ENCODE measurements at regions not wholly inside any gene's neighbourhood (a gene's known extent, or its start where the extent isn't known, plus 50 kb on each side); places are given as distances from the start of the nearest gene placed in this dataset.

DNA sequence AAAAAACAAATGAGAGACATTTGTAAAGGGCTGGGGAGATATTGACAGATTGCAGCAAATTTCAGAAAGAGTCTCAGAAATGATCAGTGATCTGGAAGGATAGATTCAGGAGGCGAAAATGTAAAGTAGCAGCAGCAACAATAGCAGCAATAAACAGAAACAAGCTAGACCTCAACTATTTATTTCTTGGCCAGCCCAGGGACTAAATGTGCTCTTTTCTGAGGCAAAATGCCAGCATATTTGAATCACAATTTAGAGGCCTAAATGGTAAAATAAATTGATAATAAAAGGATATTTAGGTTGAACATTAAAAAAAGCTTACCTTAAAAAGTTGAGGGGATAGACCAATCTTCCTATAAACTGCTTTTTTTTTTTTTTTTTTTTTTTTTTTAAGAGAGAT lies 134.6 kb upstream of the ITGB1 start:
- Histone ChIP-seq H3K4me2 (ENCODE audit: insufficient read depth, low read length) (no peak overlapping the region), H3K9me1 (replicated peaks; ENCODE audit: control insufficient read depth, extremely low read depth, insufficient read depth, low read length) (no peaks in the 10 kb centered on the region), H3K27ac (ENCODE audit: insufficient read depth, low read depth, low read length) (no peak overlapping the region), H3K4me1 (ENCODE audit: control insufficient read depth, extremely low read depth, insufficient read depth, low read length) (no peaks in the 10 kb centered on the region), H3K9me3 (replicated peaks; ENCODE audit: control insufficient read depth, insufficient read depth, low read length) (no peaks in the 10 kb centered on the region), H3K36me3 (ENCODE audit: control insufficient read depth in 2 of 2, extremely low read depth in 1 of 2, insufficient read depth in 2 of 2, low read length in 2 of 2) (no peaks in the 10 kb centered on the region), H3K27me3 (ENCODE audit: control insufficient read depth in 2 of 2, insufficient read depth in 2 of 2, low read length in 2 of 2) (peaks cover 0 to 1% of the 10 kb centered on the region in 2 experiments), H2AFZ (ENCODE audit: low read depth, low read length) (no peak overlapping the region), H4K20me1 (replicated peaks; ENCODE audit: control insufficient read depth, extremely low read depth, insufficient read depth, low read length) (no peaks in the 10 kb centered on the region), H3K4me3 (replicated peaks in 1 of 3; ENCODE audit: insufficient read depth in 1 of 3, low read depth in 1 of 3, low read length in 3 of 3) (no peak overlapping the region), H3K9ac (replicated peaks; ENCODE audit: extremely low read depth, insufficient read depth, low read length) (no peak overlapping the region), H3K79me2 (ENCODE audit: control insufficient read depth, insufficient read depth, low read length) (no peaks in the 10 kb centered on the region)
- ChIA-PET CTCF (interaction anchor here (0.7 to 1.7 kb wide), 4 partner anchors 9 to 26 kb away, joined by 3 to 6 read pairs (median 4); no protein-coding TSS in a partner anchor), POLR2A (no interaction called here)
- TF ChIP-seq POLR2A (IDR thresholded peaks at IDR 0.05; ENCODE audit: low read depth, low read length) = no peak
- no TSS peak for BruUV-seq (replicated peaks)
- FAIRE-seq (no peak), DNase-seq (ENCODE audit: low read depth, low spot score) (no peak)
- dilution Hi-C loops (cut with MboI; ENCODE audit: extremely low pct_ligation_motif_present, low sequenced_read_pairs) (no loop called here), intact Hi-C loops (cut with micrococcal nuclease) (no loop called here)

DNA sequence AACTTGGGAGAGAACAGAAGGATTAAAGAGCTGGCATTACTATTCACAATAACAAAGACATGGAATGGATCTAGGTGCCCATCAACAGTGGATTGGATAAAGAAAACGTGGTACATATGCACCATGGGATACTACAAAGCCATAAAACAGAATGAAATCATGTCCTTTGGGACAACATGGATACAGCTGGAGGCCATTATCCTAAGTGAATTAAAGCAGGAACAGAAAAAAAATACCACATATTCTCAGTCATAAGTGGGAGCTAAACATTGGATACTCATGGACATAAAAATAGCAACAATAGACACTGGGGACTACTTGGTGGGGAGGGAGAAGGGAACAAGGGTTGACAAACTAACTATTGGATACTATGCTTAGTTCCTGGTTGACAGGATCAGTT lies 133.2 kb upstream of the ITGB1 start:
- DNase-seq (ENCODE audit: low read depth, low spot score) (no peak), FAIRE-seq (no peak)
- ChIA-PET POLR2A (no interaction called here), CTCF (interaction anchor here (1.6 to 1.7 kb wide), 2 partner anchors 11 to 25 kb away, joined by 5 to 6 read pairs; no protein-coding TSS in a partner anchor)
- Histone ChIP-seq H3K4me2 (ENCODE audit: insufficient read depth, low read length) (no peak overlapping the region), H3K4me1 (ENCODE audit: control insufficient read depth, extremely low read depth, insufficient read depth, low read length) (no peaks in the 10 kb centered on the region), H2AFZ (ENCODE audit: low read depth, low read length) (no peak overlapping the region), H3K36me3 (ENCODE audit: control insufficient read depth in 2 of 2, extremely low read depth in 1 of 2, insufficient read depth in 2 of 2, low read length in 2 of 2) (no peaks in the 10 kb centered on the region), H3K9me1 (replicated peaks; ENCODE audit: control insufficient read depth, extremely low read depth, insufficient read depth, low read length) (no peaks in the 10 kb centered on the region), H3K9ac (replicated peaks; ENCODE audit: extremely low read depth, insufficient read depth, low read length) (no peak overlapping the region), H3K79me2 (ENCODE audit: control insufficient read depth, insufficient read depth, low read length) (no peaks in the 10 kb centered on the region), H4K20me1 (replicated peaks; ENCODE audit: control insufficient read depth, extremely low read depth, insufficient read depth, low read length) (no peaks in the 10 kb centered on the region), H3K9me3 (replicated peaks; ENCODE audit: control insufficient read depth, insufficient read depth, low read length) (no peaks in the 10 kb centered on the region), H3K27ac (ENCODE audit: insufficient read depth, low read depth, low read length) (no peak overlapping the region), H3K27me3 (ENCODE audit: control insufficient read depth in 2 of 2, insufficient read depth in 2 of 2, low read length in 2 of 2) (peaks cover 0 to 1% of the 10 kb centered on the region in 2 experiments), H3K4me3 (replicated peaks in 1 of 3; ENCODE audit: insufficient read depth in 1 of 3, low read depth in 1 of 3, low read length in 3 of 3) (no peak overlapping the region)
- intact Hi-C loops (cut with micrococcal nuclease) = no loop called here
- BruUV-seq (replicated peaks) = no TSS peak
- TF ChIP-seq, protein P1, sequence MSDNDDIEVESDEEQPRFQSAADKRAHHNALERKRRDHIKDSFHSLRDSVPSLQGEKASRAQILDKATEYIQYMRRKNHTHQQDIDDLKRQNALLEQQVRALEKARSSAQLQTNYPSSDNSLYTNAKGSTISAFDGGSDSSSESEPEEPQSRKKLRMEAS (IDR thresholded peaks at IDR 0.05; ENCODE audit: insufficient read depth, insufficient read length) = no peak
- TF ChIP-seq POLR2AphosphoS5 (IDR thresholded peaks at IDR 0.05; ENCODE audit: insufficient read depth, low read depth, low read length) (no peak), MYC (IDR thresholded peaks at IDR 0.05; ENCODE audit: low read depth, low read length) (no peak), GATA2 (IDR thresholded peaks at IDR 0.05; ENCODE audit: insufficient read depth, insufficient read length, low read depth, low read length) (no peak), JUN (IDR thresholded peaks at IDR 0.05; ENCODE audit: borderline replicate concordance, insufficient read depth, insufficient read length, low read depth) (no peak), EZH2 (IDR thresholded peaks at IDR 0.05; ENCODE audit: borderline replicate concordance, low read depth, low read length, severe bottlenecking) (no peak), FOS (IDR thresholded peaks at IDR 0.05; ENCODE audit: borderline replicate concordance, insufficient read depth, low read length) (no peak), POLR2A (IDR thresholded peaks at IDR 0.05; ENCODE audit: low read depth, low read length) (no peak)
- TF ChIP-seq, protein P2, sequence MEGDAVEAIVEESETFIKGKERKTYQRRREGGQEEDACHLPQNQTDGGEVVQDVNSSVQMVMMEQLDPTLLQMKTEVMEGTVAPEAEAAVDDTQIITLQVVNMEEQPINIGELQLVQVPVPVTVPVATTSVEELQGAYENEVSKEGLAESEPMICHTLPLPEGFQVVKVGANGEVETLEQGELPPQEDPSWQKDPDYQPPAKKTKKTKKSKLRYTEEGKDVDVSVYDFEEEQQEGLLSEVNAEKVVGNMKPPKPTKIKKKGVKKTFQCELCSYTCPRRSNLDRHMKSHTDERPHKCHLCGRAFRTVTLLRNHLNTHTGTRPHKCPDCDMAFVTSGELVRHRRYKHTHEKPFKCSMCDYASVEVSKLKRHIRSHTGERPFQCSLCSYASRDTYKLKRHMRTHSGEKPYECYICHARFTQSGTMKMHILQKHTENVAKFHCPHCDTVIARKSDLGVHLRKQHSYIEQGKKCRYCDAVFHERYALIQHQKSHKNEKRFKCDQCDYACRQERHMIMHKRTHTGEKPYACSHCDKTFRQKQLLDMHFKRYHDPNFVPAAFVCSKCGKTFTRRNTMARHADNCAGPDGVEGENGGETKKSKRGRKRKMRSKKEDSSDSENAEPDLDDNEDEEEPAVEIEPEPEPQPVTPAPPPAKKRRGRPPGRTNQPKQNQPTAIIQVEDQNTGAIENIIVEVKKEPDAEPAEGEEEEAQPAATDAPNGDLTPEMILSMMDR (IDR thresholded peaks at IDR 0.05; ENCODE audit: extremely low read depth in 1 of 2, insufficient read depth in 1 of 2, low read depth in 1 of 2, low read length in 2 of 2) = no peak
- dilution Hi-C loops (cut with MboI; ENCODE audit: extremely low pct_ligation_motif_present, low sequenced_read_pairs) = no loop called here

All from endothelial cell of umbilical vein (primary cell).